Duodenal mucosa (tissue), 2 donors: ENCODE measurements at regions not wholly inside any gene's neighbourhood (a gene's known extent, or its start where the extent isn't known, plus 50 kb on each side); places are given as distances from the start of the nearest gene placed in this dataset.

ENCODE experiments used
- H3K27ac ChIP-seq: one replicate; pipeline ENCODE4 v1.7.0; 2013; ENCODE audit warnings: low read depth, low read length
- H3K27me3 ChIP-seq, 2 donors: one replicate each; pipeline ENCODE4 v1.7.0; 2013; ENCODE audit warnings: low read length in 2 of 2, control low read depth in 1 of 2; ENCODE audit not compliant: insufficient read depth in 2 of 2, control insufficient read depth in 1 of 2
- H3K36me3 ChIP-seq, 2 donors: one replicate each; pipeline ENCODE4 v1.7.0; 2013; ENCODE audit warnings: low read length in 2 of 2, control low read depth in 1 of 2; ENCODE audit not compliant: insufficient read depth in 2 of 2, control insufficient read depth in 1 of 2
- H3K4me1 ChIP-seq, 2 donors: one replicate each; pipeline ENCODE4 v1.7.0; 2013; ENCODE audit warnings: low read length in 2 of 2, control low read depth in 1 of 2; ENCODE audit not compliant: insufficient read depth in 2 of 2, control insufficient read depth in 1 of 2
- H3K4me3 ChIP-seq, 2 donors: one replicate each; pipeline ENCODE4 v1.7.0; 2013; ENCODE audit warnings: low read length in 2 of 2, low read depth in 1 of 2
- H3K9ac ChIP-seq, 2 donors: one replicate each; pipeline ENCODE4 v1.7.0; 2013; ENCODE audit warnings: low read length in 2 of 2, low read depth in 1 of 2
- H3K9me3 ChIP-seq, 2 donors: one replicate each; pipeline ENCODE4 v1.7.0; 2013; ENCODE audit warnings: low read length in 2 of 2, control low read depth in 1 of 2; ENCODE audit not compliant: control insufficient read depth in 1 of 2

DNA sequence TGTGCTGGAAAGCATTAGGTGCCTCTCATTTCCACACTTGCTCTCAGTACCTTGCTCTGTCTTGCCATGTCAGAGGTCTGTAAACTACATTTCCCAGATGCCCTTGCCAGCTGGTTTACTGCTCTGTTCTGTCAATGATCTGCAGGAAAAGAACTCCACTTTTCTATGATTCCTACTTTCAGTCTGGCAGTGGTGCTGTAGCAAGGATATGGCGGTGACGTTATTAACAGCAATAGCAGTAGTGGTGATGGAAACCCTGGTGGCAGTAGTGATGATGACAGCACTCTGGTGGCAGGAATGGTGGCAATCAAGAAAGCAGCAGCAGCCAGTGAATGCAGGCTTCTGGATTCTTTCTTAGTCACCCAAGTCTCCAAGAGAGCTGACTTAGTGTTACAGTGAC, 665.2 kb downstream of the DIPK2A start:
- Histone ChIP-seq H3K9ac (no peak overlapping the region), H3K36me3 (no peaks in the 10 kb centered on the region), H3K4me3 (no peak overlapping the region), H3K9me3 (no peaks in the 10 kb centered on the region), H3K4me1 (no peaks in the 10 kb centered on the region), H3K27ac (no peak overlapping the region), H3K27me3 (no peaks in the 10 kb centered on the region)

DNA sequence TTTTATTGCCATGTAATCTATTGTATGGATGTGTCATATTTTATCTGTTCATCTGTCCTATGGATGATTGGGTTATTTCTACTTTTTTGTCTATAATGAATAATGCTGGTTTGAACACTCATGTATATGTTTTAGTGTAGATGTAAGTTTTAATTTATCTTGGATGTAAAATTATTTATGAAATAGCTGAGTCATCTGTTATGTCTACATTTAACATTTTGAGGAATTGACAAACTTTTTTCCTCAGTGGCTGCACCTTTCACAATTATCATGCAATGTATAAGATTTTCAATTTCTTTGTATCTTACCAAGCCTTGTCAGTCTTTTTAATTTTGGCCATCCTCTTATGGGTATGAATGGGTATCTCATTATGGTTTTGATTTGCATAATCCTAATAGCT, 666.4 kb downstream of the DIPK2A start:
- H3K9ac ChIP-seq = no peak overlapping the region
- no peaks in the 10 kb centered on the region for H3K4me1 ChIP-seq

DNA sequence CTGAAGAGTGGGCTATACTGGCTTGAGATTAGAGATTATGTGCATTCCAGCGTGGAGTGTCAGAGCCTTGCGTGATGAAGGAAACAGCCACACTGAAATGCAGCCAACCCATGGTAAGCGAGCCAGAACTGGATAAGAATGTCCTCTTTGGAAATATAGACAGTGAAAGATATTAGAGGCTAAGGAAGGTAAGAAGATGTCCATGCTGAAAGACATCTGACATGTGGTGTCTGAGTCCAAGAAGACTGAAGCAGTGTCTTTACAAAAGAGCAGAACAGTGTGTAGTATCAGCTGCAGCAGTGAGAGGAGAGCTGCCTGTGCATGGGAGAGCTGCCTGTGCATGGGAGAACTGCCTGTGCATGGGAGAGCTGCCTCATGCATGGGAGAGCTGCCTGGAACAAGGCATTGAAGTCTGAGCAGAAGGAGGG, 672.2 kb downstream of the DIPK2A start:
- H3K27ac ChIP-seq = no peak overlapping the region
- no peak overlapping the region for H3K4me3 ChIP-seq
- no peaks in the 10 kb centered on the region for H3K9me3 ChIP-seq
- H3K36me3 ChIP-seq = no peaks in the 10 kb centered on the region
- H3K4me1 ChIP-seq = no peaks in the 10 kb centered on the region
- no peak overlapping the region for H3K9ac ChIP-seq
- no peaks in the 10 kb centered on the region for H3K27me3 ChIP-seq

More for the DNA sequence above, 666.4 kb downstream of the DIPK2A start:
- H3K9me3 ChIP-seq = no peaks in the 10 kb centered on the region
- no peak overlapping the region for H3K27ac ChIP-seq
- H3K36me3 ChIP-seq = no peaks in the 10 kb centered on the region
- no peak overlapping the region for H3K4me3 ChIP-seq
- H3K27me3 ChIP-seq = no peaks in the 10 kb centered on the region

DNA sequence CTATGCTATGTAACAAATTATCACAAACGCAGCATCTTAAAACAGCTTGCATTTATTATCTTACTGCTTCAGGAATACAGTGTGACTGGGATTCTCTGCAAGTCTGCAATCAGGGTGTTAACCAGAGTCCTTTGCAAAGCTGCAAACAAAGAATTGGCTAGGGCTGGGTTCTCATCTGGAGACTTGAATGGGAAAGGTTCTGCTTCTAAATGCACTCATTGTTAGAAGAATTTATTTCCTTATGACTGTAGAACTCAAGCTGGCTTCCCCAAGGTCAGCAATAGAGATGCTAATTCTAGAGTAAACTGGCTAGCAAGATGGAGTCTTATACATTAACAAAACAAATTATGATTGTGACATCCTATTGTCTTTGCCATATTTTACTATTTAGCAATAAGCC, 673.7 kb downstream of the DIPK2A start:
- no peaks in the 10 kb centered on the region for H3K4me1 ChIP-seq

DNA sequence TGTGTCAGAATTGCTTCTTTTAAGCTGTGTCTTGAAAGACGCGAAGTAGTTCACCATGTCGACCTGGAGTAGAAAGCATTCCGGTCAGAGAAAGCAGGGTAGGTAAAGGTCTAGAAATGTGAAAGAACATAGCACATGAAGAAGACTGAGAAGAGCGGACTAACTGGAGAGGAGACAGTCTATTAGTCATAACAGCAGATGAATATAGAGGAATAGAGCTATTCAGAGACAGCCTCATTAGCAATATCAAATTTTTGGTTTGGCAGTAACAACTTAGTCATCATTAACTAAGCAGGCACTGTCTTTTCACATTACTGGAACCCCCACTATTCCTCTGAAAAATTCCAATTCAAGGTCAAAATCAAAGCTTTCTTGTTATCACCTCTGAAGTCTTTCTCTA, 678.8 kb downstream of the DIPK2A start:
- Histone ChIP-seq H3K9ac (no peak overlapping the region), H3K4me3 (no peak overlapping the region), H3K4me1 (no peaks in the 10 kb centered on the region), H3K36me3 (no peaks in the 10 kb centered on the region), H3K27ac (no peak overlapping the region), H3K9me3 (no peaks in the 10 kb centered on the region), H3K27me3 (no peaks in the 10 kb centered on the region)

More for the DNA sequence above, 673.7 kb downstream of the DIPK2A start:
- H3K4me3 ChIP-seq = no peak overlapping the region
- H3K9me3 ChIP-seq = no peaks in the 10 kb centered on the region
- no peak overlapping the region for H3K9ac ChIP-seq
- no peaks in the 10 kb centered on the region for H3K36me3 ChIP-seq
- no peak overlapping the region for H3K27ac ChIP-seq
- H3K27me3 ChIP-seq = no peaks in the 10 kb centered on the region

DNA sequence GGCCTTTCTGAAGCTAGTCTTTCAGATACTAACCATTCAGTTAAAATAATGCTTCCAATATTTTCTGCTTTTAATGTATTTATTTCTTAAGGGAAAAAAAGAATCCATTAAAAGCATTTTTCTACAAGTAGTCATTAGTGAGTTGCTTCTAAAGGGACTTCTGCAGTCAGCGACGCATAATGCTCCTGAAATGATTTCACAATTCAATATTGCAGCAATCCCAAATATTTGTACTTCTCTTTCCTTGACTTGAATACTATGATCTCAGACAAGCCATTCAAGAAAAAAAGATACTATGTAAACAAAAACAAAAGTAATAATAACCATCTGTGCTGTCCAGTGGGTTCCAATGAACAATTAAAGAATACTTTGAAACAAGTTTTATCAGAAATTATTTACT, 681.0 kb downstream of the DIPK2A start:
- Histone ChIP-seq H3K4me1 (no peaks in the 10 kb centered on the region), H3K27me3 (no peaks in the 10 kb centered on the region), H3K36me3 (no peaks in the 10 kb centered on the region), H3K27ac (no peak overlapping the region), H3K9me3 (no peaks in the 10 kb centered on the region), H3K4me3 (no peak overlapping the region), H3K9ac (no peak overlapping the region)

DNA sequence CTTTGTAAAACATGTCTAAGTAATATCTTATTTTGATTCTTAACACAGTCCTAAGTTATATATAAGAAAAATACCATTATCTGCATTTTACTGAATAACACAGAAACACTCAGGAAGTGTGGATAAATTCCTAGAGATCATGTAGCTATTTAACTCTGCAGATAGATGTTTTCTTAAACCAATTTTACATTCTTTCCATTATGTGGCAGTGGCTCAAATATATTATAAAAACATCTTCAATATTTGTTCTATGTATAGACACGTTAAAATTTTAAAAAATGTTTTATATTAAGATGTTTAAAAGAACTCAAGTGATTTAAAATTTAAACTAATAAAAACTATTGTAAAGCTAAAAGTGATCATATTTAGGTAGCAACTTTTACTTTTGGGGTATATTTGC, 683.8 kb downstream of the DIPK2A start:
- H3K4me3 ChIP-seq = no peak overlapping the region
- no peaks in the 10 kb centered on the region for H3K4me1 ChIP-seq

DNA sequence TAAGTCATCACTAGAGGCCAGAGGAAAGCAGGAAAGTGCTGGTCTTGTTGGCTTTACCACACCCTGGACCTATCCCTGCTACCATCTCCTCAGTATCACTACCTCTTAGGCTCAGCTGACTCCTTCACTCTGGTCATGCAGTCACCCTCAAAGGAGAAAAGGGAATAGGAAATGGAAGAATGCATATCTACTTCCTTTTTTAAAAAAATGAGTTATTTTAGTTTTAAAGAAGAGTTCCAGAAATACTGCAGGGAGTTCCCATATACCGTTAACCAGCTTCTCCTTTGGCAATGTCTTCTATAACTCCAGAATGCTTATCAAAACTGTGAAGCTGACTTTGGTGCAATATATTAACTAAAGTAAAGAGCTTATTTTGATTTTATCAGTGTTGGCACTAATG, 688.6 kb downstream of the DIPK2A start:
- Histone ChIP-seq H3K27ac (no peak overlapping the region), H3K36me3 (no peaks in the 10 kb centered on the region), H3K4me1 (no peaks in the 10 kb centered on the region), H3K9ac (no peak overlapping the region), H3K4me3 (no peak overlapping the region), H3K9me3 (no peaks in the 10 kb centered on the region), H3K27me3 (no peaks in the 10 kb centered on the region)

More for the DNA sequence above, 683.8 kb downstream of the DIPK2A start:
- H3K9ac ChIP-seq = no peak overlapping the region
- no peak overlapping the region for H3K27ac ChIP-seq
- no peaks in the 10 kb centered on the region for H3K36me3 ChIP-seq
- no peaks in the 10 kb centered on the region for H3K9me3 ChIP-seq
- H3K27me3 ChIP-seq = no peaks in the 10 kb centered on the region

DNA sequence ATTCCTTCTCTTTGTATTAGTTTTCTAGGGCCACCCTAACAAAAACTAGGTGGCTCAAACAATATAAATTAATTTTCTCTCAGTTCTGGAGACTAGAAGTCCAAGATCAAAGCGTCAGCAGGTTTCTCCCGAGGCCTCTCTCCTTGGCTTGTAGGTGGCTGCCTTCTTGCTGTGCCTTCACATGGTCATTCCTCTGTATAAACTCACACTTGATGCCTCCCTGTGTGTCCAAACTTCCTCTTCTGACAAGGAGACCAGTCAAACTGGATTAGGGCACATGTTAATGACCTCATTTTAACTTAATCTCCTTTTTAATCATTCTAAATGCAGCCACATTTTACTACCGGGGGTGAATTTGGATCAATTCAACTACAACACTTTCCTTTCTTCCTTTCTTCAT, 691.1 kb downstream of the DIPK2A start:
- H3K27ac ChIP-seq = no peak overlapping the region
- no peak overlapping the region for H3K4me3 ChIP-seq
- no peaks in the 10 kb centered on the region for H3K36me3 ChIP-seq
- H3K4me1 ChIP-seq = no peaks in the 10 kb centered on the region
- H3K27me3 ChIP-seq = no peaks in the 10 kb centered on the region
- peaks cover 0 to 3% of the 10 kb centered on the region in 2 donors for H3K9me3 ChIP-seq
- H3K9ac ChIP-seq = no peak overlapping the region

DNA sequence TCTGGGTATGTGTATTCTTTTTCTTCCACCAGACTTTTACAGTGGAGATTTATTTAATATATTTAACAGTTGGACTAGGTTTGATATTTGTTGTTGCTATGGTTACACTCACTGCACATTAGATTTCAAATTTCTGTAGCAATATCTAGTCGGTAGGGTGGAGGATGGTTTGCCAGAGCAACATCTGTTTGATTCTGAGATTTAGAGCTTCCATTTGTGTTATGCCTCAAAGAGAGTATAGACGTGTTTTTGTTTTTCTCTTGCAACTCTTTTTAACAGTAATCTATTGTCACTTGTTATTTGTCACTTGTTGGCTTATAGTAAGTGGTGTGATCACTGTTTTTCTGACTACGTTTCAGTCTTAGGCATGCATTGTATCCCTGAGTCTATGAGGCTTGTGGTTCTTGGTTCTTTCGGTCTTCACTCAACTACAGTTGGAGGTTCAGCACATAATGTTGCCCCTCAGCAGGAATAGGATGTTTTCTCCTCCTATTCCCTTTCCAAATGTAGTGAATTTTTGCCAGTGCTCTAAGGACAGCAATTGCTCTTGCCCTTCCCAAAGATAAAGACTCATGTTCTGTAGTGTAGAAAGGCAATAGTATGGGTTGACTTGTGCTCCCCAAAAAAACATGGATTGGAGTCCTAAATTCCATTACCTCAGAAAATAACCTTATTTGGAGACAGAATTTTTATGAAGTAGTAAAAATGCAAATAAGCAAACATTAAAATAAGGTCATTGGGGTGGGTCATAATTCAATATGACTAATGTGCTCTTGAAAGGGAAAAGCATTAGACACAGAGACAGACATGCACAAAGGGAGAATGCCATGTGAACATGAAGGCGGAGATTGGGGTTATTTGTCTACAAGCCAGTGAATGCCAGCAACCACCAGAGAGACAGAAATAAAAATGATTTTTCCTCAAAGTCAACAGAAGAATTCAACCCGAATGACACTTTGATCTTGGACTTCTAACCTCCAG, 692.1 kb downstream of the DIPK2A start:
- no peaks in the 10 kb centered on the region for H3K36me3 ChIP-seq
- H3K4me1 ChIP-seq = no peaks in the 10 kb centered on the region
- no peaks in the 10 kb centered on the region for H3K27me3 ChIP-seq
- H3K9me3 ChIP-seq = peaks cover 0 to 3% of the 10 kb centered on the region in 2 donors
- no peak overlapping the region for H3K4me3 ChIP-seq
- no peak overlapping the region for H3K27ac ChIP-seq
- H3K9ac ChIP-seq = no peak overlapping the region
